ENCODE measurements at regions not wholly inside any gene's neighbourhood (a gene's known extent, or its start where the extent isn't known, plus 50 kb on each side); places are given as distances from the start of the nearest gene placed in this dataset.

- no peak for DNase-seq
Observed at GRCh38 chr16:8260140-8260539, 330.2 kb downstream of the TMEM114 start.

GRCh38 chr16:8258523-8258922 lies 331.8 kb downstream of the TMEM114 start:
- no peak for DNase-seq

DNA sequence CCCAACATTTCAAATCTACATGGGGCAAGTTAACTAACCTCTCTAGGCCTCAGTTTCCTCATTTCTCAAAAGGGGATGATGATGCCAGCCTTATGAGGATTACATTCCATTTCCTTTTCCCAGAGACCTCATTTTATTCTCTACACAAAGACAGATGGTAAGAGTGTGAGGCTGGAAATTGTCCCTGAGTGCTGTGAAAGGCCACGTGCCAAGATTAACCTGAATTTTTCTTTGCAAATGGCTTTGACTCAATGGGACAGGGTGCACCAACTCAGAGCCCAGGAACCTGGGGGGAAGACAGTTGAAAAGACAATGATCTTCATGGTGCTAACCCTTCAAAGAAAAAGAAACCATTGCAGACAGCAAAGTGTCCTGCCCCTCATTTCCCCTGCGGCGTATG lies 332.8 kb downstream of the TMEM114 start:
- DNase-seq = peak in 1 of 14 donors; percentile 22

- DNase-seq = no peak
Observed at GRCh38 chr16:8254405-8254804, 335.9 kb downstream of the TMEM114 start.

DNA sequence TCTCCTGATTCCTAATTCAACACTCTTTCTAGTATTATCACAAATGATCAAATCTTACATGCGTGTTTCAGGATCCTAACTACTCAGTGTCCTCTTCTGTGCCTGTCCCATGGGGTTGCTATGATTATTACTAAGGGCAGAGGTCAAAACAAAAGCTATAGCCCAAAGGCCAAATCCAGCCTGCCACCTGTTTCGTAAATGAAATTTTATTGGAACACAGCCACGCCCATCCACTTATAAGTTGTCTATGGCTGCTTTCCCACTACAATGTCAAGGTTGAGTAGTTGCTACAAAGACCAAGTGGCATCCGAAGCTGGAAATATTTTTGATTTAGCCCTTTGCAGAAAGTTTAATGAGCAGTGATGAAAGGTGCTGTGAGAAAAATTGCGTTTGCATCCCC lies 336.6 kb downstream of the TMEM114 start:
- no peak for DNase-seq

DNA sequence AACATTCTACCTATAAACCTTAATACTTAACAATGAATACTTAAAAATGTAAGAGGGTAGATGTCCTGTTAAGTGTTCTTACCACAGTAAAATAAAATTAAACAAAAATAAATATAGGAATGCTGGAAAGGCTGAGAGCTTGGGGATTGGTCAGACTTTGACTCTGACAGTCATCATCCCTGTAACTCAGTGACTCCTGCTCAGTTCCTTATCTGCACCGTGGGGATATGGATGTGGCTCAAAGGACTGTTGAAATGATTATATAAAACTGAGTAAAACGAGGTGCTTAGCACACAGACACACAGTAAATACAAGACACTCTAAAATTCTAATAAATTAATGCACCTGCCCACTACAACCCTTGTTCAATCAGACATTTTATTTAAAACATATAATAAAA lies 338.6 kb downstream of the TMEM114 start:
- no peak for DNase-seq

GRCh38 chr16:8251298-8251697 lies 339.0 kb downstream of the TMEM114 start:
- no peak for DNase-seq

GRCh38 chr16:8247993-8248392 lies 342.3 kb downstream of the TMEM114 start:
- DNase-seq = no peak

- DNase-seq = no peak
Observed at GRCh38 chr16:8243981-8244380, 346.3 kb downstream of the TMEM114 start.

GRCh38 chr16:8241408-8241807 lies 348.9 kb downstream of the TMEM114 start:
- no peak for DNase-seq

GRCh38 chr16:8239443-8239842 lies 350.9 kb downstream of the TMEM114 start:
- no peak for DNase-seq

DNA sequence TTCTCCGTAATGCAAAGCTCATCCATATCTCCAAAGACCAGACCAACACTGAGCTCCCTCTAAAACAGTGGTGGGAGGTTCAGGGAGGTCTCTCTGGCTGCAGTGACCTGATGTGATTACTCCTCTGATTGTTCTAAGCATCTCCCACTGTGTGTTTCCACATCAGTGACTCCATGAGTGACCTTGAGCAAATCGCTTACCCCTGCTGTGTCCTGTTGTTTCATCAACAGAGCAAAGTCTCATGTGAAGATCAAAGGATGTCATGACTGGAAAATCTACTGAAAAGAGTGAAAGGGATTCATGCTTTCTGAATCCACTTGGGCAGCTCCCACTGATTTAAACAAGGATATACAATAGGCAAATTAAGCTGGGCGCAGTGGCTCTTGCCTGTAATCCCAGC lies 352.9 kb downstream of the TMEM114 start:
- DNase-seq = no peak

GRCh38 chr16:8236816-8237215 lies 353.5 kb downstream of the TMEM114 start:
- no peak for DNase-seq

GRCh38 chr16:8230497-8230896 lies 359.8 kb downstream of the TMEM114 start:
- no peak for DNase-seq

DNA sequence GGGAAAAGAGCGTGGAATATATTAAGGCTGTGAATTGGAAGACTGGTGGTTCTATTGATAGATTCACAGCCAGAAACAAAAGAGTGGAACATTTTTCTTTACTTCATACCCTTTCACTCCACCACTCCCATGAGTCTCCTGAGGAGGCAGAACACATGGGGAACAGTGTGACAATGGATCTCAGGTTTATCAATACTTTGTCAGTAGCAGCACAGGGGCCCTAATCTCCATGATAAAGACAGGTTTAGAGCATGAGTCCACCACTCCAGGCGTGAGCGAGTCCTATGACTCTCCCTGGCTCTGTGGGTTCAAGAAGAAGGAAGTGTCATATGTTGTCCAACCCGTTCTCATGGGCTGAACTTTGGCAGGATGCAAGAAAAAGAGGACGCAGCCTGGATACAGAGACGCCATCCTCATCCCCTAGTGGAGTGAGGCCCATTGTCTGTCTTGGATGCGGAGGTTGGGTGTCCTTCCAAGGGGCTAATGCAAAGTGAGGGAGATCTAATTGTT lies 361.2 kb downstream of the TMEM114 start:
- no peak for DNase-seq

DNA sequence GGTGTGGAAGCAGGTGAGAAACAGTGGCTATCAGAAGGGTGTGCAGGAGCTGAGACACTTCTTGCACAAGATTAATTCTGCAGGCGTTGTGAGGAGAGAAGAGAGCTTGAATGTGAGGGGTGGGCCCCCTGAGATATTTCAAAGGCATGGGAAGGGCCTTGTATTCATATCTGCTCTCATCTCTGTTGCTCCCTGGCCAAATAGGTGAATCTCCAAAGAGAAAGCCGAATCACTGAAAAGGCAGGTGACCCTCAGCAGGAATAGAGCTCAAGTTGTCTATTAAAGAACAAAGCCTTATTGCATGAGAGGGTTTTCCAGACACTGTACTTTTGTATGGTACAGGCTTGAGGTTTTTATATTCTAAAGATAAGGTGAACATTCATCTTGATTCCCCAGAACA lies 373.1 kb downstream of the TMEM114 start:
- no peak for DNase-seq

GRCh38 chr16:8204769-8205168 lies 385.5 kb downstream of the TMEM114 start:
- DNase-seq = no peak

DNA sequence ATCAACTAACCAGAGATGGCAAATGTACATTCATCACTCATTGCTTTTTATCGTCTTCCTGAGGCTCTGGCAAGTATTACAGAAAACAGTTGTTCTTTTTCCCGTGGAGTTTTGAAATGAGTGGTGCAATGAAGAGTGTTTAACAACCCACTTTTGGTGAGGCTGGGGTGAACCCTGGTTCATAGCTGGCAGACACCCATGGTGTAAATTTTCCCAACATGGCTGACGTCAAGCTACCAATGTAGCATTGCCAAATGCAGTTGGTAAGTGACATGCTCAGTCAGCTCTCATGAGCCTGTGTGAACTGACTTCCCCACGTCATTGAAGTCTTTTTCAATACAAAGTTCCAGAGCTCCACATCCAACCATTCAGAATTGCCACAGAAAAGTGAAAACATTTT lies 386.2 kb downstream of the TMEM114 start:
- no peak for DNase-seq

DNA sequence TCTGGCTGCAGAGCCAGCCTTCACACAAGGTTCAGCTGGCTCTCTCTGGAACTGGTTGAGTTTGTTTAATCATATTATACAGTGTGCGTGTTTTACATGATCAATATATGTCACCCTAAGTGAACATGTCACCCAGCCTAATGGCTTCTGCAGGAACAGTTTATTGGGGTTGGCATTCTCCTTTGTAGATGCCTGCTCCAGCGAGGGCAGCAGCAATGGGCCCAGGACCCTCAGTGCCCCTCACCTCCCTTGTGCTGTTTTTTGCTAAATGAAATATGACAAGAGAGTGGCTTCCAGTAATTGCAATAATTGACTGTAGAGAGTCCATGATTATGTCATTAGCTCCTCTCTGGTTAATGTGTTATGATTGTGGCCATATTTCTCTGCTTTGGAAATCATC lies 387.2 kb downstream of the TMEM114 start:
- no peak for DNase-seq

GRCh38 chr16:8200839-8201238 lies 389.5 kb downstream of the TMEM114 start:
- no peak for DNase-seq

DNA sequence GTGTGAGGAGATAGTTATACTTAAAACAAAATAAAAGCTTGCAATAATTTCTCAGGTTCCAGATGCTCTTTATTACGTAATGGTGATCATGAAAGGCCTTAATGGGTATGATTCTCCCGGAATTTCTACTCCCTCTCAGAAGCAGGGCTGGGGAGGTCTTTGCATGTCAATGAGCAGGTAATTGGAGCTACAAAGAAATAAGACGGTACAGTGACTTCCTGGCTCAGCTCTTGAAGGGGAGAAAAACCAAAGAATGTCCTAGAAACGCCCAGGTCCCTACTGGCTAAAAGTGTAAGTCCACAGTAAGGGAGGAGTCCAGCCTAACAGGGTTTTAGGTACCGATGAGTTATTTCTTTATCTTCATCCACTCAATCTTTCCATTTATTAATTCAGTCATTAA lies 390.9 kb downstream of the TMEM114 start:
- no peak for DNase-seq

DNA sequence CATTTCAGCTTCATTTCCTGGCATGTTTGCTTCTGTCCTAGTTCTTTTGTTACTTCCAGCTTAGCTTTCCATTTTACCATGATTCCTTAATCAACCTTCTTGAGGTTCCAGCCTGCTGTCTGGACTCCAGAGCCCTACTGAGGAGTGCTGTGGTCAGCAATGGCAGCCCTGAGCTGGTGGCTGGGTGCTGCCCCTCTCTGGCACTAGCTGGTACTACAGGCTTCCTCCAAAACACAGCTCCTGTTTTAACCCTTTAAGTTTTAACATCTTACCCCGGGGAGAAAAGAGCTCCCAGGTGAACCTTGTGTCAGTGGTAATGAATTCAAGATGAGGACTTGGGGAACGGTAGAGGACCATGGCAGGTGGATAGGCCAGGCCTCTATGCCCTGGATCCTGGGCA lies 395.5 kb downstream of the TMEM114 start:
- DNase-seq = no peak

DNA sequence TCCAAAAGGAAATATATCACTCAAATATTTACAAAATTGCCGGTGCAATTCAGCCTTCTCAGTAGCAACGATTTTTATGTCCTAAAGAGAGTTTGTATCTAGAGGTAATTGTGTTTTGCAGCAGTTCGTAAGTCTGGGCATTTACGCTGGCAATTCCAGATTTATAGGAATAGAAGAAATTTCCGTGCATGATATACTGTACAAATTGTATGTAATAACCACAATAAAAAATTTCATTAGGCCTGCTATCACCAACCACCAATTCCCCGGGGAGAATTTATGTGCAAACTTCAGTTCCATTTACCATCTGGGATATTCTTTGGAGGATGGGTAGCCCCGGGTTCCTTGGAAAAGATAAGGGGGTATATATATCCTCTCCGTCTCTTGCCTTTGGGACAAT lies 401.5 kb downstream of the TMEM114 start:
- DNase-seq = no peak

- DNase-seq = no peak
Observed at GRCh38 chr16:8187782-8188372, 402.4 kb downstream of the TMEM114 start.

- no peak for DNase-seq
Observed at GRCh38 chr16:8184854-8185253, 405.5 kb downstream of the TMEM114 start.

All from C1 segment of cervical spinal cord (tissue), 14 donors.